NCI-H2196 (cell line): ENCODE measurements at regions not wholly inside any gene's neighbourhood (a gene's known extent, or its start where the extent isn't known, plus 50 kb on each side); places are given as distances from the start of the nearest gene placed in this dataset.
"Not testable (repeated sequence)": the region's sequence is repeated elsewhere in the genome, so short reads cannot be mapped to it uniquely, and the experiment has no call there.

Source experiments
- DNase-seq: peaks from one replicate; lab custom pipeline; 2025; ENCODE audit not compliant: unreplicated experiment; lab: John Stamatoyannopoulos, UW

- no peak for DNase-seq
These were observed 122.5 kb downstream of the SOCS6 start for GRCh38 chr18:70411307-70411706.

GRCh38 chr18:70405052-70405451, 116.2 kb downstream of the SOCS6 start:
- no peak for DNase-seq

GRCh38 chr18:70400476-70400875, 111.6 kb downstream of the SOCS6 start:
- DNase-seq, result no peak

GRCh38 chr18:70398076-70398475, 109.2 kb downstream of the SOCS6 start:
- no peak for DNase-seq

- no peak for DNase-seq
These were observed 108.5 kb downstream of the SOCS6 start for GRCh38 chr18:70397259-70397925.

GRCh38 chr18:70395771-70396170, 106.9 kb downstream of the SOCS6 start:
- not testable (repeated sequence) for DNase-seq

GRCh38 chr18:70394672-70395071, 105.8 kb downstream of the SOCS6 start:
- no peak for DNase-seq

- no peak for DNase-seq
These were observed 101.7 kb downstream of the SOCS6 start for GRCh38 chr18:70390371-70391090.

- not testable (repeated sequence) for DNase-seq
These were observed 100.2 kb downstream of the SOCS6 start for GRCh38 chr18:70389036-70389435.

GRCh38 chr18:70387027-70387426, 98.2 kb downstream of the SOCS6 start:
- DNase-seq, result no peak

GRCh38 chr18:70386582-70386981, 97.7 kb downstream of the SOCS6 start:
- DNase-seq, result no peak

GRCh38 chr18:70385474-70385873, 96.6 kb downstream of the SOCS6 start:
- DNase-seq, result no peak

- no peak for DNase-seq
These were observed 95.4 kb downstream of the SOCS6 start for GRCh38 chr18:70384181-70384790.

GRCh38 chr18:70382992-70383717, 94.3 kb downstream of the SOCS6 start:
- no peak for DNase-seq

GRCh38 chr18:70382017-70382416, 93.2 kb downstream of the SOCS6 start:
- DNase-seq, result no peak

GRCh38 chr18:70380915-70381896, 92.4 kb downstream of the SOCS6 start:
- no peak for DNase-seq
